COLO668 (cell line): ENCODE measurements at regions not wholly inside any gene's neighbourhood (a gene's known extent, or its start where the extent isn't known, plus 50 kb on each side); places are given as distances from the start of the nearest gene placed in this dataset.
"Not testable (repeated sequence)": the region's sequence is repeated elsewhere in the genome, so short reads cannot be mapped to it uniquely, and the experiment has no call there.

Source experiments
- DNase-seq: peaks from one replicate; lab custom pipeline; 2025; ENCODE audit not compliant: unreplicated experiment; lab: John Stamatoyannopoulos, UW

DNA sequence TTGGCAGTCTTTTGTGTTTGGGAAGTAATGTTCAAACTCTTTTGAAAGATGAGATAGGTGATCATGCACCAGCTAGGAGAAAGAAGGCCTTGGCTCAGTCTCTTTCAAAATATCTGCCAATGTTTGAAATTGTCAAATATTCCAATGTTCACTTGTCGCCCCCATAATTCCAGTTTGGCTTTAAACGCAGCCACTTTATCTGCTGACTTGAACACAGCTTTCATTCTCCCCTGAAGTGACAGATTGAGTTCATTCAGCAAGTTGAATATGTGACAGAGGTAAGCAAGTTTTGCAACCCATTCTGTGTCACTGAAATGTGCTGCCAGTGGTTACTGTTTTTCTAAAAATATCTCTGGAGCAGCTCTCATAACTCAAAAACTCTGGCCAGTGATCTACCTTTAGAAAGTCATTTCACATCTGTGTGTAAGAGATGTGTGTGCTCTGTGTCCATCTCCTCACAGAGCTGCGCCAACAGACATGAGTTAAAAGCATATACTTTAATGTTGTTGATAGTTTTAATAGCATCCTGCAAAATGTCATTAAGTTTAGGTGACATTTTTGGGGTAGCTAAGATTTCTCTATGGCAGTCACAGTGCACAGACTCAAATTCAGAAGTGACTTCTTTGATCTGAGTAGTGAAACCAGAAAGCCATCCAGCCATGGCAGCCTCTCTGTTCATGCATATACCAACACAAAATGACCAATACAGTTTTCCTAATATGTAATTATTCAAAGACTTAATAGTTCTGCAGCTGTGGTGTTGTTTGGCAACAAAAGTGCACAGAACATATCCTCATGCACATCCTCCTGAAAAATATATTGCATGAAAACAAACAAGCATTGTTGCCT lies 614.3 kb upstream of the MIS18BP1 start:
- no peak for DNase-seq

DNA sequence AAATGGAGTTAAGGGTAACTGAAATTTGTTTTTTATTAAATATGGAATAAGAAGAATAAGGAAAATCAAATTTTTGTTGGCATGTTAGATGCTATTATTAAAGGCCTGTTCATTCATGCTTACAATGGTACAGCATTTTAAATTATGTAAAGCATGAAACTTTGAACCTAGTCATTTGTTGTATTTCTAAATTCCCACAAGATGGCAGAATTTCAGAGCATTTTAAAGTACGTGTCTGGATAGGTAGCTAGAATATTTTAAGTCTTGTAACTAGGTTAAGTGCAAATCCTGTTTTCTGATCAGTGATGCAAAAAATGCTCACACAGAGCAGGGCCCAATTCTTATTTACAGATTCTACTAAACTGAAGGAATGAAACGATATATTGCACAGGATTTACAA lies 585.6 kb upstream of the MIS18BP1 start:
- no peak for DNase-seq

DNA sequence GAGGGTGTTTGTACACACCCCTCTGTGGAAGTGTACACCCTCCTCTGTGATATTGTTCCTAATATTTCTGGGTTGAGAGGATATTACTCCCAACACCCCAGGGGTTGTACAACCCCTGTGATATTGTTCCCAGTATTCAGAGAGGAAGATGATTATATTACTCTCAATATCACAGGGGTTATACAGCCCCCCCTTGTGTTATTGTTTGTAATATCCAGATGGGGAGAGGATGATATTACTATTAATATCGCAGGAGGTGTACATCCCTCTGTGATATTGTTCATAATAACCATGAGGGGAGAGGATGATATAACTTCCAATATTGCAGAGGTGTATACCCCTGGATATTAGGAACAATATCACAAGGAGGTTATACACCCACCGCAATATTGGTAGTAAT lies 566.1 kb upstream of the MIS18BP1 start:
- no peak for DNase-seq

DNA sequence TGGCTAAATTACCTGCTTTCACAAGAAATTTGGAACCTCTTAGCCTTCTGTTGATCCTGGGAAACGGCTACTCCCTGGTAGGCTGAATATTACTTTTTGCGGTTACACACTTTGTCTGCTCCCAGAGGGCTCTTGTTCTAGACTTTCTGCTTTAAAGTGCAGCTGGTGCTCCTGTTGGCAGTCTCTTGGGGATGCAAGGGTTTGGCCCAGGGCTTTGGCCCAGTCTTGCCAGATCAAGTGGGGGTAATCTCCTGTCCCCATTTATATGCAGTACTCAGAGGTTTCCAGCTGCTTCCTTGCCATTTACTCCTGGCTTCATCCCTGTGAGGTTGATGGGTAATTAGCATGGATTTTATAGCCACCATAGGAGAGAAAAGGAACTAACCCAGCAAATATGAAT lies 558.2 kb upstream of the MIS18BP1 start:
- no peak for DNase-seq

GRCh38 chr14:45810152-45810872 lies 557.3 kb upstream of the MIS18BP1 start:
- no peak for DNase-seq

DNA sequence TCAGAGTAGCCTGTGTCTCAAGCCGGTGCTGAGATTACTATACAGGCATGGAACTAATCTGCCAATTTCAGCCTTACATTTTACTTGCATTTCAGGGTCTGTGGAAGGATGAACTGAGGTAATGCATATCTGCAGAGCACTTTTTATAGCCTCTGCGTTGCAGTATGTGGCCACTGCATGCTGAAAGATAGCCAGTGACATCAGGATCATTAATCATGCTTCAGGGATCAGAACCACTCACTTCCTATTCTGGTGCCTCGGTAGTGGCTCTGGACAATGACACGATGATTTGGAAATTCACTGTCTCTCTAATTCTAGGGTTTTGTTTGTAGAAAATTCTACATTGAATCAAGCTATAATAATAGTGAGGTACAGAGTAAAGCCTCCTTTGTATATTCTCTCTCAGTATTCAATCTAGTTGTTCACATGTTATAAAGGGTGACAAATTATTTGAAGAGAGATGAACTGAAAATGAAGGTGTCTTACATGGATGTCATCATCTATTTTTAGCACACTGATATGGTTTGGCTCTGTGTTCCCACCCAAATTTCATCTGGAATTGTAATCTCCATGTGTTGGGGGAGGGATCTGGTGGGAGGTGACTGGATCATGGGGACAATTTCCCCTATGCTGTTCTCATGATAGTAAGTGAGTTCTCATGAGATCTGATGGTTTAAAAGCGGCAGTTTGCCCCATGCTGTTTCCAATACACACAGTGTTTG lies 554.3 kb upstream of the MIS18BP1 start:
- no peak for DNase-seq

DNA sequence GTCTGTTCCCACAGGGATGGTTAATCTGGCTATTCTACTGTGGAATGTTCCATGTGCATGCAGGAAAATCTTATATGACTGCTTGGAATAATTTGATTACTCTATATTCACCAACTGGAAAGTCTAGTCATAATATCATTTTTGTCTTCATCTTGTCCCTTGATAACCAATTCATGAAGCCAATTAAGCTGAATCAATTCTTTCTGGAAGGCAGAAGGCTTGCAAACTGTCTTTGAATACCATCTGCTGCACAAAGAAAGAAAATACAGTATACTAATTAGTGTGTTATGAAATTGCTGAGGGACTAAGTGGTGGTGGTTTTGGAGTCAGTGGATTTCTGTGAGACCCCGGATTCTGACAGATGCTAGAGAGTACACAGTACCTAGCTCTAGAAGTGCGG lies 546.5 kb upstream of the MIS18BP1 start:
- no peak for DNase-seq

GRCh38 chr14:45798659-45799058 lies 545.7 kb upstream of the MIS18BP1 start:
- no peak for DNase-seq

GRCh38 chr14:45796006-45796405 lies 543.0 kb upstream of the MIS18BP1 start:
- not testable (repeated sequence) for DNase-seq

GRCh38 chr14:45793081-45793480 lies 540.1 kb upstream of the MIS18BP1 start:
- DNase-seq: no peak

DNA sequence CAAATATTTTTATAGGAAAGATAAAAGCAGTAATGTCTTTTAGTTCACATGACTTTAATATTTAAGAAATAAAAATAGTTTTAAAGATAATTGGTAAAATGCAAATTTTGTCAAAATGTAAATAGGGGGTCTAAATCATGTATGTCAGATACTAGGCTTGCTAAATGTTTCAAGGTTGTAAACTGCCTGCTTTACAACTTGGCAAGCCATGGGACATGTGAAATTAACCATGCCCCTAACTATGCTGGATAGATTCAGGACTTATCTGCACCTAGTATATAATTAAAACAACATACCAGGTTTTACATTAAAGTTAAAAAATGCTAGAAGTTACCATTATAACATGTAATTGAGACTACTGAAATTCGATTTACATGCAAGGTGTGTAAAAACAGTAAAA lies 537.3 kb upstream of the MIS18BP1 start:
- no peak for DNase-seq

GRCh38 chr14:45787167-45787566 lies 534.2 kb upstream of the MIS18BP1 start:
- DNase-seq: no peak

- DNase-seq: no peak
Measured at GRCh38 chr14:45786266-45786665, 533.3 kb upstream of the MIS18BP1 start.

DNA sequence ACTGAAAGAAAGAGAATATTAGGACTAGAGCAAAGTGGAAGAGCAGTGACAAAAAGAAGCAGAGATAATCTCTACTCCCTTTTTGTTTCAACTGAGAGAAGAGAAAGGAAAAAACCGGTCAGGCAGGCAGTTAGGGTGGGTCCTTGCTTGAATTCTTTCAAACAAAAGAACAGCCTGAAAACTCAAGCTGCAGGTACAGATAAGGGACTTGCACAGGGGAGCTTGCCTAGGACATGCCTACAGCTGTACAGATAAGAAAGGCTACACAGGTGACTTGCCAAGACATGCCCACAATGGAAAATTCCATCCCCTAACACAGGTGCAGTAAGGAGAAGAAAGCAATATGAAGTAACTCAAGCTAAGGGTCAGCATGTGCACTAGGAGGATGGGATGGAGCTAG lies 532.2 kb upstream of the MIS18BP1 start:
- no peak for DNase-seq

GRCh38 chr14:45766247-45766646 lies 513.2 kb upstream of the MIS18BP1 start:
- DNase-seq: no peak

DNA sequence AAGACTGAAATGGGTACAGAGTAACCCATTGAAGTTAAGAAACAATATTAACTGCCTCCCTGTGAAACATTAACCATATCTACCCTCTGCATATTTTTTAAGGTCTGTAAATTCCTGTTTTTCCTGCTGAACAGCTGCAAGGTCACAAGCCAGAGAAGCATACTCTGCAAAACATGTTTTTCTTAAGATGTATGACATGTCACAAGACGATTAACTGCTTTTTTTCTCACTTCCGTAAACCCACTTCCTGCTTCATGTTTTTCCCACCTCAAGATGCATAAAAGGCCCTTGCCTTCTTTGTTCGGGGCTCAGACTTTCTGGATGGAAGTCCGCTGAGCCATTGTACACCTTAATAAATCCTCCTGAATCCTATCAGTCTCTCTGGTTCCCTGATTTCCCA lies 504.7 kb upstream of the MIS18BP1 start:
- no peak for DNase-seq

GRCh38 chr14:45756412-45756811 lies 503.4 kb upstream of the MIS18BP1 start:
- DNase-seq: not testable (repeated sequence)

- no peak for DNase-seq
Measured at GRCh38 chr14:45743884-45744283, 490.9 kb upstream of the MIS18BP1 start.

DNA sequence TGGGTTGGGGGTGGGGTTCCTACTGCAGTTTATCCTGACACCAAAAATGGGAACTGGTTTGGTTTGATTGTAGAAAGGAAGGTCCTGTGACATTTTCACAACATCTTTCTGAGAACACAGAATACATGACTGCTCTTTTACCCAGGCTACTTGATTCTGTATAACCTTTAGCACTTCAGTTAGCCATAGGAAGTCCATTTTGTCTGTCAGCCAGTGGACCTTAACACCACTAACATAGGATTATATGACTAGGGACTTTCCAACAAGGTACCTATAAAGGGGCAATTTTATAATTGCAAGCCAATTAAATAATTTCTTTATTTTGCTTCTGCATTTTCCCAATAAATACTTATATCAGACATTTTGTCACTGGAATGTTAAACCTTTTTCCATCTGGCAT lies 489.2 kb upstream of the MIS18BP1 start:
- no peak for DNase-seq

GRCh38 chr14:45728434-45729225 lies 475.6 kb upstream of the MIS18BP1 start:
- no peak for DNase-seq

DNA sequence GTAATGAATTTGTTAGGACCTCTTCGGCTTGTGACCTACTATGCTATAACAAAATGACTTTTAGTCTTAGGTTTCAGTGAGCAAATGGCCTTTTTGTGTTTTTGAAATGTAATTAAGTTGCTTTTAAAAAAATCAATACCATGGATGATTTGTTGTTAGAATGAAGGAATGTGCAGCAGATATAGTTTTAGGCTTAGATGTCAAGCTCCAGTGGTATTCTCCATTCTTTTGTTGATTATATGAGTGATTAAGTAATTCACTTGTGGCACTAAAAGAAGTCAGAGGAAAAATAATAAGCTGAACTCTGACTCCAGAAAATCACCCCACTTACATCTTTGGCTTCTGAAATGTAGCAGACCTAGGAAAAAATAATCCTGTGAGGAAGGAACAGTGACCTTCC lies 474.1 kb upstream of the MIS18BP1 start:
- no peak for DNase-seq
